Ishikawa (cell line): ENCODE measurements at regions not wholly inside any gene's neighbourhood (a gene's known extent, or its start where the extent isn't known, plus 50 kb on each side); places are given as distances from the start of the nearest gene placed in this dataset.

Source experiments
- CREB1 ChIP-seq: IDR thresholded peaks from 2 replicates; pipeline ENCODE4 v1.6.1; 2012; ENCODE audit warnings: low read depth
- EP300 ChIP-seq: IDR thresholded peaks from 2 replicates; pipeline ENCODE4 v1.6.1; 2012; ENCODE audit warnings: borderline replicate concordance
- TF ChIP-seq, protein P1 (sequence below): IDR thresholded peaks from 2 replicates; pipeline ENCODE4 v1.6.1; 2012; ENCODE audit warnings: low read depth, mild to moderate bottlenecking
- TF ChIP-seq, protein P2 (sequence below): IDR thresholded peaks from 2 replicates; pipeline ENCODE4 v1.6.1; 2012

DNA sequence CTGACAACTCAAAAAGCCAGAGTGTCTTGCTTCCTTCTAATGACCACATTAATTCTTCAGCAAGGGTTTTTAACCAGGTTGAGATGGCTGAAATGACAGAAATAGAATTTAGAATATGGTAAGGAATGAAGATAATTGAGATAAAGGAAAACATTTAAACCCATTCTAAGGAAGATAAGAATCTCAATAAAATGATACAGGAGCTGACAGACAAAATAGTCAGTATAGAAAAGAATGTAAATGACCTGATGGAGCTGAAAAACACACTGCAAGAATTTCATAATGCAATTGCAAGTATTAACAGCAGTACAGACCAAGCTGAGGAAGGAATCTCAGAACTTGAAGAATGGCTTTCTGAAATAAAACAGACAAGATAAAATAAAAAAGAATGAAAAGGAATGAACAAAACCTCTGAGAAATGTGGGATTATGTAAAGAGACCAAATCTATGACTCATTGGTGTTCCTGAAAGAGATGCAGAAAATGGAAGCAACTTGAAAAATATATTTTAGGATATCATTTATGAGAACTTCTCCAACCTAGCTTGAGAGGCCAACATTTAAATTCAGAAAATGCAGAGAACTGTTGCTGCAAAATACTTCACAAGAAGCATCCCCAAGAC lies 87.1 kb downstream of the SAMD9 start:
- TF ChIP-seq EP300, result no peak
- TF ChIP-seq, protein P1, sequence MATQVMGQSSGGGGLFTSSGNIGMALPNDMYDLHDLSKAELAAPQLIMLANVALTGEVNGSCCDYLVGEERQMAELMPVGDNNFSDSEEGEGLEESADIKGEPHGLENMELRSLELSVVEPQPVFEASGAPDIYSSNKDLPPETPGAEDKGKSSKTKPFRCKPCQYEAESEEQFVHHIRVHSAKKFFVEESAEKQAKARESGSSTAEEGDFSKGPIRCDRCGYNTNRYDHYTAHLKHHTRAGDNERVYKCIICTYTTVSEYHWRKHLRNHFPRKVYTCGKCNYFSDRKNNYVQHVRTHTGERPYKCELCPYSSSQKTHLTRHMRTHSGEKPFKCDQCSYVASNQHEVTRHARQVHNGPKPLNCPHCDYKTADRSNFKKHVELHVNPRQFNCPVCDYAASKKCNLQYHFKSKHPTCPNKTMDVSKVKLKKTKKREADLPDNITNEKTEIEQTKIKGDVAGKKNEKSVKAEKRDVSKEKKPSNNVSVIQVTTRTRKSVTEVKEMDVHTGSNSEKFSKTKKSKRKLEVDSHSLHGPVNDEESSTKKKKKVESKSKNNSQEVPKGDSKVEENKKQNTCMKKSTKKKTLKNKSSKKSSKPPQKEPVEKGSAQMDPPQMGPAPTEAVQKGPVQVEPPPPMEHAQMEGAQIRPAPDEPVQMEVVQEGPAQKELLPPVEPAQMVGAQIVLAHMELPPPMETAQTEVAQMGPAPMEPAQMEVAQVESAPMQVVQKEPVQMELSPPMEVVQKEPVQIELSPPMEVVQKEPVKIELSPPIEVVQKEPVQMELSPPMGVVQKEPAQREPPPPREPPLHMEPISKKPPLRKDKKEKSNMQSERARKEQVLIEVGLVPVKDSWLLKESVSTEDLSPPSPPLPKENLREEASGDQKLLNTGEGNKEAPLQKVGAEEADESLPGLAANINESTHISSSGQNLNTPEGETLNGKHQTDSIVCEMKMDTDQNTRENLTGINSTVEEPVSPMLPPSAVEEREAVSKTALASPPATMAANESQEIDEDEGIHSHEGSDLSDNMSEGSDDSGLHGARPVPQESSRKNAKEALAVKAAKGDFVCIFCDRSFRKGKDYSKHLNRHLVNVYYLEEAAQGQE, result no peak
- TF ChIP-seq, protein P2, sequence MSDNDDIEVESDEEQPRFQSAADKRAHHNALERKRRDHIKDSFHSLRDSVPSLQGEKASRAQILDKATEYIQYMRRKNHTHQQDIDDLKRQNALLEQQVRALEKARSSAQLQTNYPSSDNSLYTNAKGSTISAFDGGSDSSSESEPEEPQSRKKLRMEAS, result no peak
- TF ChIP-seq CREB1, result no peak
